HK-2 (cell line): ENCODE measurements at regions not wholly inside any gene's neighbourhood (a gene's known extent, or its start where the extent isn't known, plus 50 kb on each side); places are given as distances from the start of the nearest gene placed in this dataset.

Experiments used
- DNase-seq: peaks from one replicate; pipeline ENCODE4 v3.0.0-alpha.2; 2018; ENCODE audit not compliant: unreplicated experiment

GRCh38 chr9:20197976-20198685 lies 409.3 kb upstream of the SLC24A2 start:
- DNase-seq = no peak

- no peak for DNase-seq
These were observed 402.5 kb upstream of the SLC24A2 start for GRCh38 chr9:20191228-20191840.

DNA sequence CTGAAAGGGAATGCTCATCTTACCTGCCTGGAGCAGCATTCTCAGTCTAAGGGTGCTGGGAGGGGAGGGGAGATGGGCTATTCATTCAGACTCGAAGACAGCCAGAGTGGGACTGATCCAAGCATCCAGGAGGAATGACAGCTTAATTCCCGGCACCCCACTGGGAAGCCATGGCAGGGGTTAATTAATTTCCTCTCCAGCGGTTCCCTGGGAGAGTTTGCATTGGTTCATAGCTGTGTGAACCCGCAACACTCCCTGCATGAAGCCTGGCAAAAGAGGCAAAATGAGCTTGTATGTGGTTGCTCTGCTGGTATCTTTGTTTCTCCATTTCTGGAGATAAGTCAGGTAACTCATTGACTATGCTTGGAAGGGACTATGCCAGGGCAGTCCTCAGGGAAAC lies 401.0 kb upstream of the SLC24A2 start:
- no peak for DNase-seq

- no peak for DNase-seq
These were observed 400.0 kb upstream of the SLC24A2 start for GRCh38 chr9:20188616-20189369.

DNA sequence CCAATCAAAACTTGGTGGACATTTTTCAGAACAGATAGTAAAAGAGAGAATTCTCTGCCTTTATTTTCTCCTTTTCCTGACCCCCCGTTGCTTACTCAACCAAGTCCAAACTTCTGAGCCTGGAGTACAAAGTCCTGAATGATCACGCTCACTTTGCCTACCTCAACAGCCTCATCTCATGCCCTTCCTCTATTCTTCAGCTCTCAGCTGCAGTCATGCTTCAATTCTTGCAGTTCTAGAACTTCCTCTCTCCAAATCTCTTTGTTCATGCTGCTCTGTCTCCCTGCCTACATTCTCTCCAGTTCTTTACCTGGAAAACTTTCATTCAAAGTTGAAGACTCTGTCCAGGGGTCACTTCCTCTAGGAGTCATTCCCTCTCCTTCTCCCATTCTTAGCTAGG lies 398.5 kb upstream of the SLC24A2 start:
- DNase-seq = no peak

DNA sequence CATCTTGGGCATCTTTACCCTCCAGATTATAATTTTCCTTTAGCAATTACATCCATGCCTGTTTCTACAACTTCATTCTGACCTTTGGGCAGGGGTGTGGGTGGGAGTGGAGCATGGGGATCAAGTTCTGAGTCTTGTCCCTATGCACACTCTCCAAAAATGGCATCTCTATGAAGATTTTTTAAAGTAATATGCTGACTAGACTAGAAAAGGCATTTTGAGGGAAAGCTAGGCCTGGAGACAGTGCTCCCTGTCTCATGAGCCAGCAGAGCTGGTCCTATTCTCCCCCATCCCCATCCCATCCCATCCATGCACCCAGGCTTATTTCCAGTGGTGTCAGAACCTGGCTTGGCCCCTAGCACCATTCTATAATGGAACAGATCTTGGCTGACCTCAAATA lies 398.0 kb upstream of the SLC24A2 start:
- no peak for DNase-seq

- no peak for DNase-seq
These were observed 397.4 kb upstream of the SLC24A2 start for GRCh38 chr9:20186231-20186630.

DNA sequence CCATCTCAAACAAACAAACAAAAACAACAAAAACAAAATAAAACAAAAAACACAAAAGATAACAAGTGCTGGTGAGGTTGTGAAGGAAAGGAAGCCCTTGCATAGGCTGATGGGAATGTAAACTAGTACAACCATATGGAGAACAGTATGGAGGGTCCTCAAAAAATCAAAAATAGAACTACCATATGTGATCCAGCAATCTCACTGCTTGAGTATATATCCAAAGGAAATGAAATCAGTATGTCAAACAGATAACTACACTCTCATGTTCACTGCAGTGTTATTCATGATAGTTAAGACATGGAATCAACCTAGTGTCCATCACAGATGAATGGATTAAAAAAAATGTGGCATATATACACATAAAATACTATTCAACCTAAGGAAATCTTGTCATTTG lies 395.7 kb upstream of the SLC24A2 start:
- DNase-seq = no peak

GRCh38 chr9:20178679-20179078 lies 389.8 kb upstream of the SLC24A2 start:
- DNase-seq = no peak

DNA sequence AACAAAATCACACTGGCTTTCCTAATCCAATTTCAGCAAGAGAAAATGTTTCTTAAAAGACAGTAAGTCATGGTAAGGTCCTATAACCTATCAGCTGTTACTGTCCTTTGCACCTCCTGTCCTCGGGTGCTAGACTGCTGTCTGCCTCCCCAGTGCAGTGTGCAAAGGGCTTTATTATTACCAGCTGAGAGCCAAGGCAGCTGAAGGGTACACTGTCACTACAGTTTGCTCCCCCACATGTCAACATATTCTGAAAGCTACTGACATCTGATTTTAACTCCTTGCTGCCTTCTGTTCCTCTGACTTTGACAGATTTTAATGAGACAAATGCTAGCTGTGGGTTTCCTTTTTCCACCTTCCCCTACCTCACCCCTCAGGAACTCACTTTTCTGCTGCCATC lies 389.4 kb upstream of the SLC24A2 start:
- DNase-seq = no peak

- no peak for DNase-seq
These were observed 381.3 kb upstream of the SLC24A2 start for GRCh38 chr9:20170122-20170521.

DNA sequence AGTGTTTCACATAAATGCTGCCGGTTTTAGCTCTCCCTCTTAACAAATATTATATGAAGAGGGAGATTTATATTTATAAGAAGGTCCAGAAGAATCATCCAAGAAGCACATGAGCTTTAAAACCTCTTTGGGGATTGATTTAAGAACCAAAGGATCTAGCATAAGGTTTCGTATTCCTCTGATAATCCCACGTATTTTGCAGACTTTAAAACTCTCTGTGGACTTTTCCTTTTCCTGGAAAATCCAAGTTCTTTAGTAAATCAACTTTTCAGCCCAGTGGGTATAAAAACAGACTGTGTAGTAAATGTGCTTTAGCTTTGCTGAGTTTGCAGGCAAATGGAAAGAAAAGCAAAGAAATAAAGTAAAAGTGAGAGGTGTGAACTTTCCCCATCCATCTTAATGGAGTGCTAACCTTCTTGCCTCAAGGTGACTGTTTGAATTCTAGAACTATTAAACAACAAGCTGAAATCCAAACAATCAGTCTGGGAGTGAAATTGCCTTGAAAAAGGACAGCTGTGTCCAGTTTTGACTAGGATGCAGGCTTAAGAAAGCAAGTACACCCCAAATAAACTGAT lies 363.4 kb upstream of the SLC24A2 start:
- DNase-seq = no peak

GRCh38 chr9:20148416-20148815 lies 359.6 kb upstream of the SLC24A2 start:
- DNase-seq = no peak

- DNase-seq = no peak
These were observed 355.4 kb upstream of the SLC24A2 start for GRCh38 chr9:20144197-20144596.

GRCh38 chr9:20139763-20140290 lies 351.0 kb upstream of the SLC24A2 start:
- no peak for DNase-seq

DNA sequence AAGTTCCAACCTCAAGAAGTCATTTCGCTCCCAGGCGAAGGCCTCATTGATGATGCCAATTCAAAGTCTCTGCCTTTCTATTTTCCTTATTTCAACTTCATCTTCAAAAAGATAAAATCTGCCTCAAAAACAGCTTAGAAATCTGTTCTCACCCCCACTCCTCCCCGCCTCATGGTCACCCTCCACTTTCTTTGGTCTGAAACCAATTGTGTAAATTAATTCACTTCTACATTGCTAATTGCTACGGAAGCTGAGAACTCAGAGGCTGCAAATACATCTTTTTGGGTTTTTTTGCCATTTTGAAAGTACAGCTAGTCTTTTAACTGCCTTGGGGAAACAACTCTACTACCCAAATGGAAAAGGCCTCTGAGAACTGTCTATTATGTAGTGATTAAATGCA lies 350.0 kb upstream of the SLC24A2 start:
- no peak for DNase-seq

DNA sequence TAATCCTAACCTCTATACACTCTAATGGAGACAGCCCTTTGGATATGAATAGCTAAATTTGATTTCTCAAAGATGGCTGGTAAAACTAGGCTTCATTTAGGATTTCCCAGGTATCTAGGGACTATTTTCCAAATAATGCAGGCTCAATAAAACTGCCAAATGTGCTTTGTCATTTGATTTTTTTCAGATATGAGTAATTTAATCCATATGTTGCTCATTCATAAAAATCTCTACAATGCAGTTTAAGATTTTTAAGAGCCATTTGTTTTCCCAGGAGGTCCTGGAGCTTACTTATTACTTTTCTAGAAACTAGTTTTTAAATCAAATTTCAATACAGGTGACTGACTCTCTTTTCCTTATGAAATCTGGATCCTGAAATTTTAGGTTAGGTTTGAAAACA lies 349.3 kb upstream of the SLC24A2 start:
- DNase-seq = no peak

GRCh38 chr9:20137425-20137824 lies 348.6 kb upstream of the SLC24A2 start:
- DNase-seq = no peak

GRCh38 chr9:20135119-20135697 lies 346.4 kb upstream of the SLC24A2 start:
- DNase-seq = no peak

DNA sequence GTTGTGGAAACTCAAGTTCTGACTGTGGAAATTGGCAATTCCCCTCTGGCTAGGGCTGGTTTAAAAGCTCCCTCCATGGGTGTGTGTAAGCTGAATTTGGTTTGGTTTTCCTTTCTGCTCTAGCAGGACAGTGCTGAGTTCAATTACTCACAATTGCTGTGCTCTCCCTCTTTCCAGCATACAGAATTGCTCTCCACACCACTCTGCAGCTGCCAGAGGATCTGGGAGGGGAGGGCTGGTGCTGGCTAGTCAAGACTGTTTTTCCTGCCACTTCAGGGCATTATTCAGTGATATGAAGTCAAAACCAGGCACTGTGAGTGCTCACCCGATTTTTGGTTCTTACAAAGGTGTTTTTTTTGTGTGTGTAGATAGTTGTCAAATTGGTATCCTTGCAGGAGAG lies 336.9 kb upstream of the SLC24A2 start:
- no peak for DNase-seq

DNA sequence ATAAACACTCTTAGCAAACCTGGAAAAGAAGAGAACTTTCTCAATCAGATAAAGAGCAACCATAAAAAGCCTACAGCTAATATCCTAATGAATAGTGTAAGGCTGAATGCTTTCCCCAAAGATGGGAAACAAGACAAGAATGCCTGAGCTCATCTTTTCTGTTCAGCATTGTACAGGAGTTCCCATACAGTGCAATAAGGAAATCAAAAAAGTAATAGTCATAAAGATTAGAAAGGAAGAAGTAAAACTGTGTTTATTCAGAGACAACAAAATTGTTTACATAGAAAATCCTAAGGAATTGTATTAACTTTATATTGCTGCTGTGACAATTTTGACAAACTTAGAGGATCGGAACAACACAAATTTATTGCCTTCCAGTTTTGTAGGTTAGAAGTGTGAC lies 330.7 kb upstream of the SLC24A2 start:
- no peak for DNase-seq

GRCh38 chr9:20117986-20118385 lies 329.1 kb upstream of the SLC24A2 start:
- no peak for DNase-seq
